CD4-positive, alpha-beta T cell treated with Interleukin-15 for 4 hours (primary cell): ENCODE measurements at regions not wholly inside any gene's neighbourhood (a gene's known extent, or its start where the extent isn't known, plus 50 kb on each side); places are given as distances from the start of the nearest gene placed in this dataset.

ENCODE experiments used
- DNase-seq: peaks from one replicate; pipeline ENCODE4 v3.0.0-alpha.2; 2020; ENCODE audit warnings: low spot score

GRCh38 chr2:9081750-9082149, 78.3 kb upstream of the MBOAT2 start:
- no peak for DNase-seq

- no peak for DNase-seq
Measured at GRCh38 chr2:9078405-9078804, 74.9 kb upstream of the MBOAT2 start.

GRCh38 chr2:9077691-9078090, 74.2 kb upstream of the MBOAT2 start:
- no peak for DNase-seq

- no peak for DNase-seq
Measured at GRCh38 chr2:9076755-9077154, 73.3 kb upstream of the MBOAT2 start.

- DNase-seq, result no peak
Measured at GRCh38 chr2:9076210-9076609, 72.7 kb upstream of the MBOAT2 start.

- no peak for DNase-seq
Measured at GRCh38 chr2:9074930-9075329, 71.4 kb upstream of the MBOAT2 start.

- no peak for DNase-seq
Measured at GRCh38 chr2:9071584-9072124, 68.2 kb upstream of the MBOAT2 start.

- DNase-seq, result no peak
Measured at GRCh38 chr2:9071032-9071431, 67.5 kb upstream of the MBOAT2 start.

GRCh38 chr2:9069543-9069942, 66.1 kb upstream of the MBOAT2 start:
- DNase-seq, result no peak

- no peak for DNase-seq
Measured at GRCh38 chr2:9065901-9066300, 62.4 kb upstream of the MBOAT2 start.

- DNase-seq, result no peak
Measured at GRCh38 chr2:9063023-9063606, 59.6 kb upstream of the MBOAT2 start.

GRCh38 chr2:9060819-9061218, 57.3 kb upstream of the MBOAT2 start:
- DNase-seq, result no peak

GRCh38 chr2:9057939-9058761, 54.7 kb upstream of the MBOAT2 start:
- DNase-seq, result no peak

- no peak for DNase-seq
Measured at GRCh38 chr2:9055471-9055870, 52.0 kb upstream of the MBOAT2 start.

- DNase-seq, result no peak
Measured at GRCh38 chr2:9053534-9053931, 50.0 kb upstream of the MBOAT2 start.
